NCI-H446 treated with DMSO at 0.1 percent for 48 hours (cell line): ENCODE measurements at regions not wholly inside any gene's neighbourhood (a gene's known extent, or its start where the extent isn't known, plus 50 kb on each side); places are given as distances from the start of the nearest gene placed in this dataset.
"Not testable (repeated sequence)": the region's sequence is repeated elsewhere in the genome, so short reads cannot be mapped to it uniquely, and the experiment has no call there.

Source experiments
- DNase-seq: peaks from one replicate; lab custom pipeline; 2025; lab: John Stamatoyannopoulos, UW

GRCh38 chr11:67804435-67805252 is 130.2 kb upstream of the ALDH3B2 start:
- DNase-seq = not testable (repeated sequence)

- DNase-seq = not testable (repeated sequence)
These were observed 129.1 kb upstream of the ALDH3B2 start for GRCh38 chr11:67803519-67803918.

GRCh38 chr11:67803055-67803454 is 128.6 kb upstream of the ALDH3B2 start:
- DNase-seq = not testable (repeated sequence)

GRCh38 chr11:67802623-67803022 is 128.2 kb upstream of the ALDH3B2 start:
- DNase-seq = not testable (repeated sequence)

GRCh38 chr11:67801397-67801796 is 127.0 kb upstream of the ALDH3B2 start:
- not testable (repeated sequence) for DNase-seq

- not testable (repeated sequence) for DNase-seq
These were observed 126.2 kb upstream of the ALDH3B2 start for GRCh38 chr11:67800591-67800990.

- DNase-seq = not testable (repeated sequence)
These were observed 125.4 kb upstream of the ALDH3B2 start for GRCh38 chr11:67799808-67800207.

GRCh38 chr11:67797726-67798521 is 123.5 kb upstream of the ALDH3B2 start:
- DNase-seq = not testable (repeated sequence)

- no peak for DNase-seq
These were observed 121.3 kb upstream of the ALDH3B2 start for GRCh38 chr11:67795746-67796145.

- not testable (repeated sequence) for DNase-seq
These were observed 119.3 kb upstream of the ALDH3B2 start for GRCh38 chr11:67793750-67794149.

GRCh38 chr11:67792273-67792990 is 118.0 kb upstream of the ALDH3B2 start:
- DNase-seq = not testable (repeated sequence)

GRCh38 chr11:67791598-67792170 is 117.3 kb upstream of the ALDH3B2 start:
- DNase-seq = not testable (repeated sequence)

GRCh38 chr11:67788341-67788695 is 113.9 kb upstream of the ALDH3B2 start:
- not testable (repeated sequence) for DNase-seq

- not testable (repeated sequence) for DNase-seq
These were observed 113.4 kb upstream of the ALDH3B2 start for GRCh38 chr11:67787681-67788340.

GRCh38 chr11:67781967-67782366 is 107.5 kb upstream of the ALDH3B2 start:
- not testable (repeated sequence) for DNase-seq

- DNase-seq = not testable (repeated sequence)
These were observed 107.1 kb upstream of the ALDH3B2 start for GRCh38 chr11:67781506-67781905.

- no peak for DNase-seq
These were observed 105.6 kb upstream of the ALDH3B2 start for GRCh38 chr11:67780056-67780455.

- not testable (repeated sequence) for DNase-seq
These were observed 104.9 kb upstream of the ALDH3B2 start for GRCh38 chr11:67779189-67779875.

- no peak for DNase-seq
These were observed 102.6 kb upstream of the ALDH3B2 start for GRCh38 chr11:67776852-67777520.

GRCh38 chr11:67774175-67774574 is 99.8 kb upstream of the ALDH3B2 start:
- DNase-seq = not testable (repeated sequence)
